ENCODE measurements at regions not wholly inside any gene's neighbourhood (a gene's known extent, or its start where the extent isn't known, plus 50 kb on each side); places are given as distances from the start of the nearest gene placed in this dataset.

GRCh38 chr3:72657666-72658065, 190.6 kb downstream of the SHQ1 start:
- TF ChIP-seq CTCF (IDR thresholded peaks at IDR 0.05): no peak
- no peak for TF ChIP-seq ZFX (IDR thresholded peaks at IDR 0.05; ENCODE audit: borderline replicate concordance)
